A549 (cell line): ENCODE measurements at regions not wholly inside any gene's neighbourhood (a gene's known extent, or its start where the extent isn't known, plus 50 kb on each side); places are given as distances from the start of the nearest gene placed in this dataset.

Experiments used
- ATAC-seq, 2 experiments: fragments of 200-7000 bp in 1 of 2; fragments of >200 bp in 1 of 2; cut with Nextera tagmentation in 1 of 2; cut with Tn5 transposase in 1 of 2; 3 replicates each; pipeline versions ENCODE4 v1.8.0 to v1.9.1; 2018 to 2020; ENCODE audit warnings: mild to moderate bottlenecking in 1 of 2, moderate library complexity in 1 of 2
- CTCF ChIA-PET: fragments of 300-600 bp; sonication (Branson Sonifier 250); formaldehyde crosslinking; extraction: SDS; loops from one replicate; lab custom pipeline; 2021; ENCODE audit warnings: antibody characterized with exemption, inconsistent platforms; lab: Yijun Ruan, JAX
- POLR2A ChIA-PET: fragments of 350-600 bp; formaldehyde crosslinking; extraction: SDS; loops from one replicate; lab custom pipeline; 2021; ENCODE audit warnings: antibody characterized with exemption, inconsistent platforms; lab: Yijun Ruan, JAX
- DNase-seq, 2 experiments: peaks; one replicate each; pipeline versions ENCODE4 v3.0.0 to v3.0.0-alpha.2; 2011 to 2016; ENCODE audit warnings: low read depth in 1 of 2, low spot score in 1 of 2
- FAIRE-seq: peaks from 2 replicates; lab custom pipeline; 2011; peaks lifted over from hg19 to GRCh38; lab: Jason Lieb, UNC
- H3K27ac ChIP-seq, 2 experiments: fragments of >200 bp; sonication (Bioruptor Twin); formaldehyde crosslinking; 3 replicates each; pipeline ENCODE4 v1.5.1; 2016 to 2017
- H3K4me1 ChIP-seq: fragments of >200 bp; sonication (Bioruptor Twin); formaldehyde crosslinking; 3 replicates; pipeline ENCODE4 v1.6.1; 2016
- H3K4me2 ChIP-seq: fragments of >200 bp; sonication (Bioruptor Twin); formaldehyde crosslinking; 3 replicates; pipeline ENCODE4 v1.6.1; 2016
- H3K4me3 ChIP-seq: fragments of >200 bp; sonication (Bioruptor Twin); formaldehyde crosslinking; 3 replicates; pipeline ENCODE4 v1.5.1; 2016
- H3K9me3 ChIP-seq: fragments of >200 bp; sonication (Bioruptor Twin); formaldehyde crosslinking; 3 replicates; pipeline ENCODE4 v1.6.1; 2016
- ATOH8 ChIP-seq: fragments of 250-450 bp; sonication (Bioruptor Pico); IDR thresholded peaks from 2 replicates; pipeline ENCODE4 v1.5.0; 2020; ENCODE audit warnings: low read depth, mild to moderate bottlenecking, moderate library complexity
- BHLHE40 ChIP-seq: IDR thresholded peaks from 2 replicates; pipeline ENCODE4 v1.6.1; 2012; ENCODE audit warnings: low read depth, low read length, inconsistent platforms
- CBX8 ChIP-seq: fragments of 200-600 bp; sonication (generic); IDR thresholded peaks from 2 replicates; pipeline ENCODE4 v1.6.1; 2016
- CTCF ChIP-seq: fragments of >200 bp; sonication (Bioruptor Twin); formaldehyde crosslinking; IDR thresholded peaks from 3 replicates; pipeline ENCODE4 v1.5.1; 2016
- EHF ChIP-seq: fragments of 250-450 bp; sonication (Bioruptor Pico); IDR thresholded peaks from 2 replicates; pipeline ENCODE4 v1.5.0; 2020; ENCODE audit warnings: mild to moderate bottlenecking
- ELK1 ChIP-seq: fragments of 150-350 bp; IDR thresholded peaks from 2 replicates; pipeline ENCODE4 v1.6.1; 2014; ENCODE audit warnings: low read depth, mild to moderate bottlenecking, low read length
- HDAC2 ChIP-seq: fragments of 200-600 bp; sonication (generic); IDR thresholded peaks from 2 replicates; pipeline ENCODE4 v1.6.1; 2016
- HES2 ChIP-seq: fragments of >200 bp; sonication (Bioruptor Twin); formaldehyde crosslinking; IDR thresholded peaks from 2 replicates; pipeline ENCODE4 v1.6.1; 2016
- HMGXB4 ChIP-seq: fragments of 250-450 bp; sonication (Bioruptor Pico); IDR thresholded peaks from 2 replicates; pipeline ENCODE4 v1.5.0; 2021; ENCODE audit warnings: mild to moderate bottlenecking, moderate library complexity, borderline replicate concordance
- HOXA7 ChIP-seq: fragments of 250-450 bp; sonication (Bioruptor Pico); IDR thresholded peaks from 2 replicates; pipeline ENCODE4 v1.5.0; 2020; ENCODE audit warnings: mild to moderate bottlenecking, moderate library complexity
- HOXB13 ChIP-seq: fragments of 250-450 bp; sonication (Bioruptor Pico); IDR thresholded peaks from 2 replicates; pipeline ENCODE4 v1.5.0; 2020; ENCODE audit warnings: low read depth, mild to moderate bottlenecking, moderate library complexity
- JUN ChIP-seq, 2 experiments: fragments of >200 bp; sonication (Bioruptor Twin); formaldehyde crosslinking; IDR thresholded peaks; 2 replicates in 1 of 2; 3 replicates in 1 of 2; pipeline ENCODE4 v1.6.1; 2016 to 2017
- JUNB ChIP-seq: fragments of >200 bp; sonication (Bioruptor Twin); formaldehyde crosslinking; IDR thresholded peaks from 2 replicates; pipeline ENCODE4 v1.6.1; 2016
- KDM1A ChIP-seq: fragments of 200-600 bp; sonication (generic); IDR thresholded peaks from 2 replicates; pipeline ENCODE4 v1.6.1; 2016; ENCODE audit warnings: low read depth, mild to moderate bottlenecking
- KDM5A ChIP-seq: fragments of 200-600 bp; sonication (generic); IDR thresholded peaks from 2 replicates; pipeline ENCODE4 v1.6.1; 2016; ENCODE audit warnings: antibody characterized with exemption, mild to moderate bottlenecking
- MAFK ChIP-seq: fragments of 450-650 bp; IDR thresholded peaks from 2 replicates; pipeline ENCODE4 v1.6.1; 2014; ENCODE audit not compliant: partially characterized antibody
- MAX ChIP-seq: IDR thresholded peaks from 2 replicates; pipeline ENCODE4 v1.6.1; 2012
- MAZ ChIP-seq: fragments of 150-350 bp; IDR thresholded peaks from 2 replicates; pipeline ENCODE4 v1.6.1; 2014; ENCODE audit warnings: antibody characterized with exemption, low read depth, low read length, borderline replicate concordance
- NFE2L2 ChIP-seq: fragments of 150-350 bp; conservative IDR thresholded peaks from 2 replicates; pipeline ENCODE4 v1.6.1; 2014; ENCODE audit warnings: low read length
- NR3C1 ChIP-seq: fragments of >200 bp; sonication (Bioruptor Twin); formaldehyde crosslinking; IDR thresholded peaks from 3 replicates; pipeline ENCODE4 v1.6.1; 2017
- RARB ChIP-seq: fragments of 250-450 bp; sonication (Bioruptor Pico); IDR thresholded peaks from 2 replicates; pipeline ENCODE4 v1.8.0; 2021; ENCODE audit warnings: mild to moderate bottlenecking, moderate library complexity
- RCOR1 ChIP-seq: fragments of 150-350 bp; IDR thresholded peaks from 2 replicates; pipeline ENCODE4 v1.6.1; 2014; ENCODE audit warnings: antibody characterized with exemption, low read length, low read depth
- REST ChIP-seq: fragments of 200-600 bp; sonication (generic); IDR thresholded peaks from 2 replicates; pipeline ENCODE4 v1.6.1; 2016; ENCODE audit warnings: antibody characterized with exemption, mild to moderate bottlenecking, moderate library complexity
- SREBF2 ChIP-seq: fragments of 450-650 bp; IDR thresholded peaks from 2 replicates; pipeline ENCODE4 v1.6.1; 2014; ENCODE audit warnings: mild to moderate bottlenecking, moderate library complexity
- TP53 ChIP-seq: fragments of 250-450 bp; sonication (Bioruptor Pico); IDR thresholded peaks from 2 replicates; pipeline ENCODE4 v1.5.0; 2021; ENCODE audit warnings: mild to moderate bottlenecking, moderate library complexity
- WGBS: methylation state at CpG from one replicate; pipeline ENCODE4 v1.1.6; 2017; ENCODE audit errors: missing lambda C conversion rate; 5-methylcytosine and 5-hydroxymethylcytosine counted together

- ATAC-seq (no peak), DNase-seq (no peak), FAIRE-seq (no peak)
- Histone ChIP-seq H3K4me3 (no peak overlapping the region), H3K9me3 (no peaks in the 10 kb centered on the region), H3K4me2 (no peak overlapping the region), H3K4me1 (no peaks in the 10 kb centered on the region), H3K27ac (no peak overlapping the region)
- CTCF ChIA-PET = interaction anchor here (0.7 kb wide), 1 partner anchor 14 kb away, joined by 3 read pairs; no protein-coding TSS in a partner anchor
- POLR2A ChIA-PET = no interaction called here
- TF ChIP-seq EHF (CRISPR knock-in tag) (no peak), BHLHE40 (no peak), JUN (IDR thresholded peaks at IDR 0.05) (no peak), RARB (no peak), MAZ (no peak), RCOR1 (no peak), NR3C1 (no peak), CTCF (no peak), CBX8 (no peak), HES2 (no peak)
- 5% methylated on average over 2 of the region's 2 CpGs for WGBS
These were observed 423.9 kb upstream of the MAP2 start for GRCh38 chr2:208999911-209000310.

- POLR2A ChIA-PET = no interaction called here
- 20% methylated on average over 1 of the region's 1 CpG for WGBS
- Histone ChIP-seq H3K9me3 (no peaks in the 10 kb centered on the region; the same call in 2 of the 3 replicates), H3K27ac (no peak overlapping the region), H3K4me1 (no peaks in the 10 kb centered on the region), H3K4me2 (no peak overlapping the region), H3K4me3 (no peak overlapping the region)
- no peak for ATAC-seq
- CTCF ChIA-PET = no interaction called here
- DNase-seq = no peak
- TF ChIP-seq MAFK (peak; percentile 53), HES2 (no peak)
- no peak for FAIRE-seq
These were observed 421.8 kb upstream of the MAP2 start for GRCh38 chr2:209002054-209002453.

- Histone ChIP-seq H3K4me2 (no peak overlapping the region), H3K9me3 (no peaks in the 10 kb centered on the region; the same call in 2 of the 3 replicates), H3K4me1 (no peaks in the 10 kb centered on the region), H3K27ac (no peak overlapping the region), H3K4me3 (no peak overlapping the region)
- ChIA-PET POLR2A (no interaction called here), CTCF (no interaction called here)
- no peak for FAIRE-seq
- WGBS = 12% methylated on average over 1 of the region's 1 CpG
- no peak for DNase-seq
- TF ChIP-seq MAFK (no peak), REST (no peak), KDM1A (no peak), CBX8 (no peak), JUN (IDR thresholded peaks at IDR 0.05) (no peak), NFE2L2 (no peak), HOXB13 (CRISPR knock-in tag) (no peak), RCOR1 (no peak), TP53 (CRISPR knock-in tag) (no peak), MAX (no peak), HDAC2 (no peak), ELK1 (no peak), SREBF2 (no peak), HMGXB4 (CRISPR knock-in tag) (no peak), ATOH8 (CRISPR knock-in tag) (no peak), JUNB (no peak), HOXA7 (CRISPR knock-in tag) (no peak), KDM5A (no peak)
- ATAC-seq = no peak
These were observed 418.5 kb upstream of the MAP2 start for GRCh38 chr2:209005371-209005770.
